Activated naive CD4-positive, alpha-beta T cell treated with anti-CD3 and anti-CD28 coated beads for 36 hours (primary cell): ENCODE measurements at regions not wholly inside any gene's neighbourhood (a gene's known extent, or its start where the extent isn't known, plus 50 kb on each side); places are given as distances from the start of the nearest gene placed in this dataset.
"Not testable (repeated sequence)": the region's sequence is repeated elsewhere in the genome, so short reads cannot be mapped to it uniquely, and the experiment has no call there.

Experiments
- CTCF ChIA-PET: fragments of 350-600 bp; sonication (Branson Sonifier 250); formaldehyde crosslinking; loops from one replicate; lab custom pipeline; 2021; ENCODE audit warnings: antibody characterized with exemption; lab: Charles Lee
- DNase-seq: peaks from one replicate; pipeline ENCODE4 v3.0.0-alpha.2; 2020
- H3K27ac Mint-ChIP-seq: one replicate; pipeline ENCODE4 v1.8.0; 2021; ENCODE audit warnings: mild to moderate bottlenecking, mixed read lengths
- H3K27me3 Mint-ChIP-seq: one replicate; pipeline ENCODE4 v1.8.0; 2021; ENCODE audit warnings: low read depth, mixed read lengths
- H3K36me3 Mint-ChIP-seq: one replicate; pipeline ENCODE4 v1.8.0; 2021; ENCODE audit warnings: low read depth, mixed read lengths
- H3K4me1 Mint-ChIP-seq: one replicate; pipeline ENCODE4 v1.8.0; 2021; ENCODE audit warnings: low read depth, mixed read lengths
- H3K4me3 Mint-ChIP-seq: one replicate; pipeline ENCODE4 v1.8.0; 2021; ENCODE audit warnings: mild to moderate bottlenecking, moderate library complexity, mixed read lengths
- H3K9me3 Mint-ChIP-seq: one replicate; pipeline ENCODE4 v1.8.0; 2021; ENCODE audit warnings: mixed read lengths
- intact Hi-C: fragments of 100-400 bp; cut with micrococcal nuclease; formaldehyde crosslinking; loops from one replicate; pipeline ENCODE4 v1.15.1; 2023

DNA sequence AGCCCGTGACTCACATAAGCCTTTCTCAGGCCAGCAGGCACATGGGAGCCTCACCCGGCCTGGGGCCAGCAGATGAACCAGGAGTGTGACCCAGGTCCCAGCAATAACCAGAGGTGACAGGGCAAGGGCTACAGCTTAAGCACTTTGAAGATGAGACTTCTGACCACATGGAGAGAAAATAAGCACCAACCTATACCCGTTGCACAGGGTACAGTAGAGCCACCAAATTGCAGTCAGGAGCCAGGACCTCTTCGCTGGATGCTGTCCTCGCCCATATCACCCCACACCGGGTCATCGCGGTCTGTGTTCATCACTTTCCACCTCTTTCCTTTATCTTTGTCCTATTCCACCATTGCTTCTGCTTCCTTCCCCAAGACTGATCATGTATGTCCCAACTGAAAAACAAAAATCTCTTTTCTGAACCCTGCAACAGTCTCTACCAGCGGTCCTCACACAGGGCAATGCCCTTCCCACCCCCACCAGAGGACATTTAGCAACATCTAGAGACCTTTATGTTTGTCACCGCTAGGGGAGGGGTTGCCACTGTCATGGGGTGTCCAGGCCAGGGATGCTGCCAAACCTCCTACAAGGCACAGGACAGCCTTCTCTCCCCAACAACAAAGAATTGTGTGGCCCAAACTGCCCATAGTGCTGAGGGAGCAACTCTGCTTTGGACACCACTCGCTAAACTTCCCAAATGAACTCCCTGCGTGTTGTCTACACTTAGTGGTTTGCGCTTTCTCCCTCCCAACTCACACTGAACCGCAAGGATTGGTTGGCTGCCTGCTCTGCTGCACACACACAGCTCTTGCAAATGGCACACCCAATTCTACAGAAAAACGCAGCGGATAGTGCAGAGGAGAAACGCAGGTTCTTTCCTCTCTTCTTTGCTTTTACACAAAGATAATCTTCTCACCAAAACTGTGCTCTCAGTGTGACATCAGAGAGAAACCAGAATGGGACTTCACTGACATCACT, 219.4 kb upstream of the FRG1 start:
- H3K9me3 Mint-ChIP-seq, H3K27ac Mint-ChIP-seq, DNase-seq, H3K4me3 Mint-ChIP-seq, H3K27me3 Mint-ChIP-seq, H3K4me1 Mint-ChIP-seq, H3K36me3 Mint-ChIP-seq, CTCF ChIA-PET, intact Hi-C loops: not testable (repeated sequence)

DNA sequence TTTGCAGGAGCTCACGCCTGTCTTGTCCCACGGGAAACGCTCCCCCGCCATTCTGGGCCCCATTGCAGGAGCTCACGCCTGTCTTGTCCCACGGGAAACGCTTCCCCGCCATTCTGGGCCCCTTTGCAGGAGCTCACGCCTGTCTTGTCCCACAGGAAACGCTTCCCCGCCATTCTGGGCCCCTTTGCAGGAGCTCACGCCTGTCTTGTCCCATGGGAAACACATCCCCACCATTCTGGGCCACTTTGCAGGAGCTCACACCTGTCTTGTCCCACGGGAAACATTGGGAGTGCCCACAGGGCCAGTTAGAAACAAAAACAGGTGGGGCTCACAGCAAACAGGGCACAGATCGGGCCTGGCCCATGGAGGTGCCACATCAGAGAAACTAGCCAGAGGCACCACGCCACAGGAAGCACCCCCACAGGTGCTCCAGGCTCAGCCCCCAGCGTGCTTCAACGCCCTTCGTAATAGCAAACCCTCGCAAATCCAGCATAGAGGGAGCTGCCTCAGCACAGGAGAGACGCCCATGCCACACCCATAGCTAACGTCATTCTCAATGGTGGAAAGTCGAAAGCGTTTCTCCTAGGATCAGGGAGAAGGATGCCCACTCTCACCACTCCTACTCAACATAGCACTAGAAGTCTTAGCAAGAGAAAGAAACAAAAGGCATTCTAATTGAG, 218.2 kb upstream of the FRG1 start:
- H3K27me3 Mint-ChIP-seq, CTCF ChIA-PET, H3K9me3 Mint-ChIP-seq, H3K36me3 Mint-ChIP-seq, H3K27ac Mint-ChIP-seq, DNase-seq, H3K4me3 Mint-ChIP-seq, H3K4me1 Mint-ChIP-seq, intact Hi-C loops: not testable (repeated sequence)

DNA sequence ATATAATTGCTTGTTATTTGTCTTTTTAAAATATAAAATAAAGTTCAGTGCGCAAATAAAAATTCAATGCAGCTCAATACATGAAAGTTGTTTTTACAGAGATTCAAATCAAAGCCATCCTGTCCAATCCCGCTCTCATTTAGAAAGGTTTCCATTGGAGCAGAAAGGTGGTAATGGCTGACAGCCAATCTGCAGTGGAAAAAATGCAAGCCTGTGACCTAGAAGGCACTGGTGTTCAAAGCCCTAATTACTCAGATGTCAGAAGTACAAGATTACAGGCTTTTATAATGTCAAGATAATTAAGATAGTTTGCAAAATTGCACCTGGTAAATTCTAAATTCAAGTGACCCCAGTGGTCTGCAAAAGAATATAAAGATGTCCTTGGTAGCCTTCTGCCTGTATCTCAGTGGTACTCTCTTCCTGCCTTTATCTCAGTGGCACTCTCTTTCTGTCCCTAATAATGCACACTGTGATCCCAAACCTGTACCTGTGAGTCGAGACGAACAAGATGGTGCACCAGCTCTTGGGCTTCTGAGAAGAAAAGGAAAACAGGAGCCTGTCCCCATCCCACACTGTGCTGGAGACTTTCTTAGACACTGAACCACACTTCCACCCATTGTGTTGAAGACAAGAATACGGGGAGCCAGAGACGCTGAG, 212.6 kb upstream of the FRG1 start:
- H3K27ac Mint-ChIP-seq, H3K9me3 Mint-ChIP-seq, H3K36me3 Mint-ChIP-seq, H3K4me1 Mint-ChIP-seq, DNase-seq, CTCF ChIA-PET, H3K27me3 Mint-ChIP-seq, intact Hi-C loops, H3K4me3 Mint-ChIP-seq: not testable (repeated sequence)

DNA sequence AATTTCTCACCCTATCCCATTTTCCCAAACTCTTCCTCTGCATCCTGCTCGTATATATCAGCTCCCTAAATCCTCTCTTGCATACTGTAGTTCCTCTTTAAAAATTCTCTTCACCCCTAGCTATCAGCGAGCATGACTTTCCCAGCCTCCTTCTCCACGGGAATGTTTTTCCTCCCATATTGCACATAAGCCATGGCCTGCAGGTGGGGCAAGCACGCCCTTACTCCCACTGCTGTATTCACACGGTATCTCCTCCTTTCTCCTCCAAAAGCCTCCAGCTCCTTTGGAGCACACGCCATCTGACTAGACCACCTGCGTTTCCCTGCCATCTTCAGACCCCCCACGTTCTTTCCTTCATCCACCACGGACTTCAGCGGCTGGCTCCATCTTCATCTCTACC, 208.7 kb upstream of the FRG1 start:
- H3K4me1 Mint-ChIP-seq, H3K9me3 Mint-ChIP-seq, H3K4me3 Mint-ChIP-seq, CTCF ChIA-PET, DNase-seq, H3K27me3 Mint-ChIP-seq, intact Hi-C loops, H3K27ac Mint-ChIP-seq, H3K36me3 Mint-ChIP-seq: not testable (repeated sequence)

DNA sequence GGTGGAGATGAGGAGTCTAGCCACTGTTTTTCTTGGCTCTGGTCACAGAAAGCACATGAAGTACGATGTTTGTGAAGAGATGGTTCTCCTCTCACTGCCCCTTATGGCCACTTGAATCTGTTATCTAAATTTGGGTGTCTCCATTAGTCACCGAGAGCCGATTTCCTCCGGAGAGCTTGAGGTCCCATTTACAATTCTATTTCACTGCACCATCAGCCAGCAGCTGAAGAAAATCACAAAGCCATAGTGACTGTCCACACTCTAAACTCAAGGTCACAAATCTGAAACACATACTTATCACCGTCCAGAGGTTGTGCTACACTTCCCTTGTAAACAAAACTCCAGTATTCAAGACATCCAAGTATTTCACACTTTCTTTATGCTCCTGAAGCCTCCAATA, 207.2 kb upstream of the FRG1 start:
- H3K27me3 Mint-ChIP-seq, H3K4me3 Mint-ChIP-seq, H3K27ac Mint-ChIP-seq: not testable (repeated sequence)

DNA sequence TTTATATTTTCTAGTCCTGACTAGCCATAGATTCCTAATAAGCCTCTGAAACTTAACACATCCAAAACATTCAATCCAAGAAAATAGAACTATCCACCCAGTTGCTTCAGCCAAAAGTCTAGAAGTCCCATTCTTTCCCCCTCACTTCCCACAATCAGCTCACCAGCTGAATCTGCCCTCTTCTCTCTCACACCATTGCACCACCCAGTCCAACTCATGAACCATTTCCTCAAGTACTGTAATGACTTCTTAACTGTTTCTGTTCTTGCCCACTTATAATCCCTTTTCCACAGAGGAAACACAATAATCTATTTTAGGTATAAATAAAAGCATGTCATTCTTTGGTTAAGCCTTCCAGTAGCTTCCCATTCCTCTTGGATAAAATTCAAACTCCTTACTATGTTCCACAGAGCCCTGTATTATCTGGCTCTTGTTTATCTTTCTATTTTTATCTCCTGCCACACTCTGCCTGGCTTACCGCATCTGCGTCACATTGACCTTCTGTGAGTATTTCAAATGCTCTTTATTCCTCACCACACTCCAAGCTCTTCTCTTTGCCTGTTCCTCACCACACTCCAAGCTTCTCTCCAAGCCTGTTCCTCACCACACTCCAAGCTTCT, 205.9 kb upstream of the FRG1 start:
- H3K27me3 Mint-ChIP-seq, DNase-seq, H3K9me3 Mint-ChIP-seq, CTCF ChIA-PET, H3K27ac Mint-ChIP-seq, H3K36me3 Mint-ChIP-seq, H3K4me1 Mint-ChIP-seq, H3K4me3 Mint-ChIP-seq, intact Hi-C loops: not testable (repeated sequence)

More for the DNA sequence above, 207.2 kb upstream of the FRG1 start:
- H3K4me1 Mint-ChIP-seq, CTCF ChIA-PET, intact Hi-C loops, H3K36me3 Mint-ChIP-seq, DNase-seq, H3K9me3 Mint-ChIP-seq: not testable (repeated sequence)

DNA sequence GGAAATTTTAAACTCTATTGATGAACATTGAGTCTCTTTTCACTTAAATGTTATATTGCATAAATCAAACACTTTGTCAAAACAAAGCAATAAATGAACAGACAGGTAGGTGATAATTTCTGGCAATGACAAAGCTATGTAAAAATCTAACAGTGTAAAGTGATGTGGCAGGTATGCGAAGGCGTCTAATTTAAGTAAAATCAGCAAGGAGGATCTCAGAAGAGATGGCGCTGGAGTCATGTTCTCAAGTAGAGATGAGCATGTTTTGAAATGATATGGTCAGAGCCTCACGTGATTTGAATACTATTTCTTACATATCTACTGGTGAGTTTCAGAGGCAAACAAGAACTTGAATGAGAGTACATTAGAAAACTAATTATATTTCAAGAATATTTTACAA, 204.0 kb upstream of the FRG1 start:
- intact Hi-C loops, H3K4me3 Mint-ChIP-seq, DNase-seq, H3K9me3 Mint-ChIP-seq, H3K4me1 Mint-ChIP-seq, H3K27ac Mint-ChIP-seq, H3K27me3 Mint-ChIP-seq, CTCF ChIA-PET, H3K36me3 Mint-ChIP-seq: not testable (repeated sequence)

DNA sequence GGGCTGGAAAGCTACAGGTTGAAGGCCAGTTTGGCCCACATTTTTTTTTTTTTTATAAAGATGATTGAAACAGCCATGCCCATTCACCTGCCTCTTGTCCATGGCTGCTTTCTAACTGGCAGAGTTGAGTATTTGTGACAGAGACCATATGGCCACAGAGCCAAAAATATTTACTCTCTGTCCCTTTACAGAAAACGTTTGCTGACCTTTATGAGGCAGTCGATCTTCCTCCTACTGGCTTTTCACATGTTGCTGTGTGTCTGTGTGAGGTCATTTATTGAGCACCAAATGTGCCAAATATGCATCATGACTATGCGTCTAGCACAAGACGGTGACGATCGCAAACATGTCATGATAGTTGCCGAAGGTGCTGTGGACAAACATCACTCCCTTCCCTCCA, 200.6 kb upstream of the FRG1 start:
- not testable (repeated sequence) for H3K4me1 Mint-ChIP-seq

DNA sequence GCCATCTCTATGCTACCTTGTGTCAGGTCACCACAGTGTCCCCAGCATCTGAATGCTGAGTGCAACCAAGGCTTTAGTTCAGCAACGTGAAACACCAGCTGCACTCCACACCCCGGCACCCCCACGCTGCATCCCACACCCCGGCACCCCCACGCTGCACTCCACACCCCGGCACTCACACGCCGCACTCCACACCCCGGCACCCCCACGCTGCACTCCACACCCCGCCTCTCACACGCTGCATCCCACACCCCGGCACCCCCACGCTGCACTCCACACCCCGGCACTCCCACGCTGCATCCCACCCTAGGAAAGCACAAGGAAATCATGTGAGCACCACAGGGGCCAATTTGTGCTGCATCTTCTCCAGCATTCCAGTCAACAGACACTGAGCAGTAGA, 199.8 kb upstream of the FRG1 start:
- CTCF ChIA-PET, result no interaction called here
- Mint-ChIP-seq H3K9me3 (peaks cover 2% of the 10 kb centered on the region), H3K4me1 (no peaks in the 10 kb centered on the region), H3K27ac (no peak overlapping the region), H3K36me3 (no peaks in the 10 kb centered on the region), H3K4me3 (no peak overlapping the region), H3K27me3 (no peaks in the 10 kb centered on the region)
- intact Hi-C loops, result no loop called here
- no peak for DNase-seq

More for the DNA sequence above, 200.6 kb upstream of the FRG1 start:
- H3K36me3 Mint-ChIP-seq, DNase-seq, intact Hi-C loops, H3K27me3 Mint-ChIP-seq, H3K27ac Mint-ChIP-seq, H3K9me3 Mint-ChIP-seq, H3K4me3 Mint-ChIP-seq: not testable (repeated sequence)
- CTCF ChIA-PET, result interaction anchor here (0.6 kb wide), 1 partner anchor 1333 kb away, joined by 3 read pairs; no protein-coding TSS in a partner anchor

DNA sequence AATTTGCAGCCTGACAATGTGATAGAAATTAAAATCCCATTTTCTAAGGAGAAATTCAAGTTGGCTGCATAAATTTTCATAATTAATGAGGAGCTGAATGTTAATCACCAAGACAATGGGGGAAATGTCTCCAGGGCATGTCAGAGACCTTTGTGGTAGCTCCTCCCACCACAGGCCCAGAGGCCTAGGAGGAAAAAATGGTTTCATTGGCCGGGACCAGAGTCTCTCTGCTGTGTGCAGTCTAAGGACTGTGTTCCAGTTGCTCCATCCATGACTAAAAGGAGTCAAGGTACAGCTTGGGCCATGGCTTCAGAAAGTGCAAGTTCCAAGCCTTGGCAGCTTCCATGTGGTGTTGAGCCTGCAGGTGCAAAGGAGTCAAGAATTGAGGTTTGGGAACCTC, 187.6 kb upstream of the FRG1 start:
- H3K27ac Mint-ChIP-seq, intact Hi-C loops, H3K4me3 Mint-ChIP-seq, H3K4me1 Mint-ChIP-seq, H3K36me3 Mint-ChIP-seq, H3K27me3 Mint-ChIP-seq, DNase-seq, CTCF ChIA-PET: not testable (repeated sequence)
- peaks cover 22% of the 10 kb centered on the region for H3K9me3 Mint-ChIP-seq

DNA sequence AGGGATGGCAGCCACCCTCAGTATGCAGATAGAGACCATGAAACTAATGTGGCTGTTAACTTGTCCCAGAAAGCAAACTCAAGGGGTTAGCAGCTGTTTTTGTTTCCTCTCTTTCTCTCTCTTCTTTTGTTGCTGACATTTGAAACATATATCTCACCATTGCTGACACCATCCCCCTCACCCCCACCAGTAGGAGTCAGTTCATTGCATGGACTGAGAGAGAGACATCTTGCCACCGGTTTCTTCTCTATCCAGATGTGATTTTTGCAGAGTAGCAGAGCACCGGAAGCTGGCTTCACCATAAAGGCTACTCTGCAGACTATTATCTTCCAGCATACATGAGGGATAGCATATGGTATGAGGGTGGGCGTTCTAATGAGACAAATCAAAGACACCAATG, 177.1 kb upstream of the FRG1 start:
- DNase-seq, result no peak
- Mint-ChIP-seq H3K27me3 (no peaks in the 10 kb centered on the region), H3K27ac (no peak overlapping the region), H3K9me3 (no peaks in the 10 kb centered on the region), H3K4me3 (no peak overlapping the region), H3K4me1 (no peaks in the 10 kb centered on the region), H3K36me3 (no peaks in the 10 kb centered on the region)
- CTCF ChIA-PET, result no interaction called here
- intact Hi-C loops, result no loop called here

DNA sequence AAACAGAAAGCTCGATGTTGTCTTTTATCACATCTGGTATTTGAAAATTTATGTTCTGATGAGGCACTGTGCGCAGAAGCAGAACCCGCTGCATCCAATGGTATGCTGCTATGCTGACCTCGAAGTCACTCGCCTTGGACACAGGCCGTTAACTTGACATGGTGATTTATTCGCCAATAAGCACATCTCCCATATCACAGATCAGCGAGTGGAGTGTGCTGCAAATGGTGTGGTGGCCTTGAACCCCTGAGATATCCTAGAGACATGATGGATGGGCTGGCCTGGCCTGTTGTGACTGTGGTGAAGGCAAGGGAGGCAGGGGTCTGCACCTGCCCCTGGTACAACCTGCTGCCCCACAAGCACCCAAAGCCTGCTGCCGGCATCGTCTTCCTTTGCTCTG, 175.4 kb upstream of the FRG1 start:
- Mint-ChIP-seq H3K9me3 (no peaks in the 10 kb centered on the region), H3K36me3 (no peaks in the 10 kb centered on the region), H3K4me3 (no peak overlapping the region), H3K4me1 (no peaks in the 10 kb centered on the region), H3K27me3 (peaks cover 3% of the 10 kb centered on the region), H3K27ac (no peak overlapping the region)
- CTCF ChIA-PET, result no interaction called here
- DNase-seq, result no peak
- intact Hi-C loops, result no loop called here
